ENCODE measurements at regions not wholly inside any gene's neighbourhood (a gene's known extent, or its start where the extent isn't known, plus 50 kb on each side); places are given as distances from the start of the nearest gene placed in this dataset.

- TF ChIP-seq POLR2A (IDR thresholded peaks at IDR 0.05): no peak
- no peak for TF ChIP-seq CTCF (IDR thresholded peaks at IDR 0.05)
Observed at GRCh38 chr3:35426366-35426958, 212.9 kb upstream of the ARPP21 start.
